NCI-H748 (cell line): ENCODE measurements at regions not wholly inside any gene's neighbourhood (a gene's known extent, or its start where the extent isn't known, plus 50 kb on each side); places are given as distances from the start of the nearest gene placed in this dataset.
"Not testable (repeated sequence)": the region's sequence is repeated elsewhere in the genome, so short reads cannot be mapped to it uniquely, and the experiment has no call there.

Experiments
- DNase-seq: peaks from one replicate; lab custom pipeline; 2025; ENCODE audit not compliant: unreplicated experiment; lab: John Stamatoyannopoulos, UW

DNA sequence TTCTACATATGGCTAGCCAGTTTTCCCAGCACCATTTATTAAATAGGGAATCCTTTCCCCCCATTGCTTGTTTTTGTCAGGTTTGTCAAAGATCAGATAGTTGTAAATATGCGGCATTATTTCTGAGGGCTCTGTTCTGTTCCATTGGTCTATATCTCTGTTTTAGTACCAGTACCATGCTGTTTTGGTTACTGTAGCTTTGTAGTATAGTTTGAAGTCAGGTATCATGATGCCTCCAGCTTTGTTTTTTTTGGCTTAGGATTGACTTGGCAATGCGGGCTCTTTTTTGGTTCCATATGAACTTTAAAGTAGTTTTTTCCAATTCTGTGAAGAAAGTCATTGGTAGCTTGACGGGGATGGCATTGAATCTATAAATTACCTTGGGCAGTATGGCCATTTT is 60.0 kb upstream of the GPC3 start:
- DNase-seq: not testable (repeated sequence)

DNA sequence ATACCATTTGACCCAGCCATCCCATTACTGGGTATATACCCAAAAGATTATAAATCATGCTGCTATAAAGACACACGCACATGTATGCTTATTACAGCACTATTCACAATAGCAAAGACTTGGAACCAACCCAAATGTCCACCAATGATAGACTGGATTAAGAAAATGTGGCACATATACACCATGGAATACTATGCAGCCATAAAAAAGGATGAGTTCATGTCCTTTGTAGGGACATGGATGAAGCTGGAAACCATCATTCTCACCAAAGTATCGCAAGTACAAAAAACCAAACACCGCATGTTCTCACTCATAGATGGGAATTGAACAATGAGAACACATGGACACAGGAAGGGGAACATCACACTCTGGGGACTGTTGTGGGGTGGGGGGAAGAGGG is 81.7 kb upstream of the GPC3 start:
- not testable (repeated sequence) for DNase-seq

DNA sequence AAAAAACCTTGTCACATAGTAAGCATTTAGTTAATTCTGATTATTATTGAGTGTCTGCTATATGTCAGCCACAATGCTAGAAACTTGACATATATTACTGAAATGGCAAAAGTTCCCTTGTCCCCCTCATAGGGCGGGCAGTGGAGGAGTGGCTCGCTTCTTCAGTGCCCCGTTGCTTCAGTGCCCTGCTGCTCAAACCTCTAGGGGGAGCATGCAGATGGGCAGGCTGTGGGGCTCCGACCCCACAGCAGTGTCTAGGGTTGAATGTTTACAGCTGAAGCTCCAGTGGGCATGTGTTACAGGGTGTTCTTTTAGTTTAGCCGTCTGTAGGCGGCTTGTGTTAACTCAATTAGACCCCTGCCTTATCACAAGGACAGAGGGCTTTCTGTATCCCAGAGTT is 86.5 kb upstream of the GPC3 start:
- DNase-seq: not testable (repeated sequence)

DNA sequence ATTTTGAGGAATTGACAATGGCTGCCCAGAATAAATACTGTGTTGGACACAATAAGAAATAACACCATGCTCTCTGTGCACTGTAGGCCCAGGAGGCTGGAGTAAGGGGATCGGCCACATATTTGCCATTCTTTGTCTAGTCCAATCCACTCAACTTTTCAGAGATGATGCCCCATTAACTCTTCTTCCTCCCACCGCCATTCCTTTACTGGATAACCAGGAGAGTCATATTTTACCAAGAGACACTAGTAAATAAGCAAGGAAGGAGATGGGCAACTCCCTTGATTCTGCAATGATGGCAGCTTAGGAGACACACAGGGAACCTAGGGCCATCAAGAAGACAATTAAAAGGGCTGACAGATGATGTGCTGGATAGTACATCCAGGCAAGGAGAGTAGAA is 87.9 kb upstream of the GPC3 start:
- DNase-seq: no peak

DNA sequence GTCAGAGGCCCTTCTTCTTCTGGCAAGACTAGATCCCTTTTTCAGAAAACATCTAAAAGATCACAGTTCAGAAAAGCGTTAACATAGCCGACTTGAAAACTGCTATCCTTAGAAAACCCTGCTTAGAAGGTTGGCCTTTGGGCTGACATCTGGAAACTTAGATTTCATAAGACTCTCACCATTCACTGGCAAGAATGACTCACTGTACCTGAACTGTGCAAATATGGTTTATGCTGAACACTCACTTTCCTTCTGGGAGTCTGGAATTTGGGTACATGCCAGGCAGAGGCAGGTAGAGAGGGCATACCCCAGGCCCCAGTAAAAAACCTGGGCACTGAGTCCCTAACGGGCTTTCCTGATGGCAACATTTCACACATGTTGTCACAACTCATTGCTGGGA is 88.8 kb upstream of the GPC3 start:
- no peak for DNase-seq

DNA sequence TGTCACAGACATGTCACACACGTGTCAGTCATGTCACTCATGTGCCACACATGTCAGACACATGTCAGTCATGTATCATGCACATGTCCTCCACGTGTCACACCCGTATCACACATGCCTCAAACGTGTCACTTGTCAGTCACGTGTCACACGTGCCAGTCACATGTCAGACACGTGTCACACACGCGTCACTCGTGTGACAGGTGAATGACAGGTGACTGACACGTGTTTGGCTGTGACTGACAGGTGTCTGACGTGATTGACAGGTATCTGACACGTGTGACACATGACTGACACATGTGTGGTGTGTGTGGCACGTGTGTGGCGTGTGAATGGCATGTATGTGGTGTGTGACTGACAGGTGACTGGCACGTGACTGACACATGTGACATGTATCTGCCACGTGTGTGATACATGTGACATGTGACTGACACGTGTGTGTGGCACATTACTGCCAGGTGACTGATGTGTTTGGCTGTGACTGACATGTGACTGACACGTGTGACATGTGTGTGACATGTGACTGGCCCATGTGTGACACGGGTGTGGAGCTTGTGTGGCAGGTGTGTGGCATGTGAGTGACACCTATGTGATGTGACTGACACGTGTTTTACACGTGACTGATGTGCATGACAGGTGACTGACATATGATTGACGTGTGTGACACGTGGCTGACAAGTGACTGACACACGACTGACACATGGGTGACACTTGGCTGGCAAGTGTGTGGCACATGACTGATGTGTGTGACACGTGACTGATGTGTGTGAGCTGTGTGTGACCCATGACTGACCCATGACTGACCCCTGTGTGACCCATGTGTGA is 90.7 kb upstream of the GPC3 start:
- DNase-seq: no peak

DNA sequence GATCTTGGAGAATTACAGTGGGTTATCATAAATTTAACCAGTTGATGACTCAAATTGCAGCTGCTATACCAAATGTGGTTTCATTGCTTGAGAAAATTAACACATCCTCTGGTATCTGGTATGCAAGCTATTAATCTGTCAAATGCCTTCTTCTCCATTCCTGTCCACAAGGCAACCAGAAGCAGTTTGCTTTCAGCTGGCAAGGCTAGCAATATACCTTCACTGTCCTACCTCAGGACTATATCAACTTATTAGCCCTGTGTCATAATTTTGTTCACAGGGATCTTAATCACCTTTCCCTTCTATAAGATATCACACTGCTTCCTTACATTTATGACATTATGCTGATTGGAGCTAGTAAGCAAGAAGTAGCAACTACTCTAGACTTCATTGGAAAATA is 110.0 kb upstream of the GPC3 start:
- DNase-seq: no peak

DNA sequence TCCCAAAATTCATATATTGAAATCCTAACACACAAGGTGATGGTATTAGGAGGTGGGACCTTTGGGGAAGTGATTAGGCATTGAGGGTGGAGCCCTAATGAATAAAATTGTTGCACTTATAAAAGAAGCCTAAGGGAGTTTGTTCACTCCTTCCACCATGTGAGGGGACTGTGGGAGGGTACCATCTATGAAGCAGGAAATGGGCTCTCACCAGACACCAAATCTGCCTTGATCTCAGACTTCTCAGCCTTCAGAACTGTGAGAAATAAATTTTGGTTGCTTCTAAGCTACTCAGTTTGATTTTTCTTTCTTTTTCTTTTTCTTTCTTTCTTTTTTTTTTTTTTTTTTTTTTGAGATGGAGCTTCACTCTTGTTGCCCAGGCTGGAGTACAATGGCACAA is 116.2 kb upstream of the GPC3 start:
- DNase-seq: no peak

DNA sequence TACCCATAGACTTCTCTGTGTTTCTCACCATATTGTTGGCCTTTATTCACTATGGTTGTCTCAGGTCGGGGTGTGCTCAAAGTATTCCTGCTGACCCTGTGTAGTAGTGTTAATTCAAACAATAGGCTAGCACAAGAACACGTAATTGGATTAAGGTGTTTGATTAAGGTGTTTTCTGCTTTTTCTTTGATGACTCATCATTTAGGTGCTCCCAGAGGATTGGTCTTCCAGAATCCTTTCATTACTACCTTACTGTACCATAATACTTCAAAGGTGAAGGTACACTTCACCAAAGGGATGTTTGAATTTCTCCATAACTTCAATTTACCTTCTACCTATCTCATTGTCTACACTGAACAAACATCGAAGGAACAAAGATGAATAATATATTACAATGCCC is 121.7 kb upstream of the CCDC160 start:
- DNase-seq: no peak

DNA sequence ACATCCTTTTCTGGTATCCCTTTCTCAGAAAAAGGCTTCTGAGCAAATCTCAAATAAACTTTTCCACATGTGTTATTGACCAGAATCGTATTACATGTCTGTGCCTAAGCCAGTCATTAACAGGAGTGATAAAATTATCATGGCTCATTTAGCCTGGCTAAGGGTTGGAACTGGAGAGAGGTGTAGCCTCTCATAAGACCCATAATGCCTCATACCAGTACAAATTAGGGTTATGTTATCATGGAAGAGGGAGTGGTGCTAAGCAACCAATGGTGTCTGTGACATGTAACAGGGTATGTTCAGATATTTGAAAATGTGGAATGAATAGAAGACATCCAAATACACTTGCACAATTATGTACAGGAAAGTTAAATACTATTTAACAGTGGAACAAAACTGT is 99.6 kb upstream of the CCDC160 start:
- no peak for DNase-seq

DNA sequence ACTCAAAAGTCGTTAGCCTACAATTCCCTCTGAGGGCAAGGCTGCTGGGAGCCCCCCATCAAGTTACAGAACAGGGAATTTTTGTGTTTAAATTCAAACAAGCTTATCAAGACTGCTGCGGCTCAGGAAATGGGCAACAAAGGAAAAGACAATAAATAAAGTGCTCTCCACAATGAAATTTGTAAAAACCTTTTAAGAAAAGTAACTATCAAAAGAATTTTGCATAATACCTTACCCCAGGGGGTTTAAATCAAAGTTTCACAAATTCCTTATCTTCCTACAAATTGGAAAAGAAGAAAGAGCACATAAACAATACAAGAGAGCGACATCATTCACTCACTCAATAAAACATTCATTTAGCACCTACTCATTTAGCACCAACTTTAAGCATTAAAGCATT is 97.9 kb upstream of the CCDC160 start:
- no peak for DNase-seq

DNA sequence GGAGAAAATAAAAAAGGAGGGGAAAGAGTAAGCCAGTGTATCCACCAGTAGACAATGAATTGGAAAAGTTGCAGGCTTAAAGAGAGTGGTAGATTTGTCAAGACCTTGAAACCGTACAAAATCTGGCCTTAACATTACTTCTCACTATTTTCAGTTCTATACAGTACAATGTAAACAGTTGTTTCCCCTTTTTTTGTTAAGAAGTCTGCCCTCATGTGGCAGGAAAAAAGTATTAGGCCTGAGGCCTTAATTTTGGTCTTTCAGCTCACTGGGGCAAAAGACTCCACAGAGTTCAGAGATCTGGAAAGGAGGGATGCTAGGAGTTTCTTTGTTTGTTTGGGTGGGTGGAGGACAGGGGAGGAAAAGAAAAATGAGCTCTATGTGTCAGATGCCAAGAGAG is 92.8 kb upstream of the CCDC160 start:
- DNase-seq: peak; percentile 13

DNA sequence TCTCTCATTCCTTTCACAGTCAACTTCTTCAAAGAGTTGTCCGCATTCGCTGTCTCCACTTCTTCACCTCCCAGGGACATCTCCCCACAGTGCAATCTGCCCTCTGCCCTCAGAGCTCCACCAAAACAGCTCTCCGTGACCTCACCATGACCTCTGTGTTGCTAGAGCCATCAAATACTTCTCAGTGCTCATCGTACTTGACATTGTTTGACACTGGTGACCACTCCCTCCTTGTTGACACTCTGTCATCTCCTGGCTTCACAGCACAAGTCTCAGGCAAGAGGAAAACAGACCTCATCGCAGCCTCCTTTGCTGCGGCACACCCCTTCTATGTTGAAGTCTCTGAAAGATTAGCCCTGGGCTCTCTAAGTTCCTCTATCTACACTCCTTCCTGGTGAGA is 90.5 kb upstream of the CCDC160 start:
- no peak for DNase-seq

DNA sequence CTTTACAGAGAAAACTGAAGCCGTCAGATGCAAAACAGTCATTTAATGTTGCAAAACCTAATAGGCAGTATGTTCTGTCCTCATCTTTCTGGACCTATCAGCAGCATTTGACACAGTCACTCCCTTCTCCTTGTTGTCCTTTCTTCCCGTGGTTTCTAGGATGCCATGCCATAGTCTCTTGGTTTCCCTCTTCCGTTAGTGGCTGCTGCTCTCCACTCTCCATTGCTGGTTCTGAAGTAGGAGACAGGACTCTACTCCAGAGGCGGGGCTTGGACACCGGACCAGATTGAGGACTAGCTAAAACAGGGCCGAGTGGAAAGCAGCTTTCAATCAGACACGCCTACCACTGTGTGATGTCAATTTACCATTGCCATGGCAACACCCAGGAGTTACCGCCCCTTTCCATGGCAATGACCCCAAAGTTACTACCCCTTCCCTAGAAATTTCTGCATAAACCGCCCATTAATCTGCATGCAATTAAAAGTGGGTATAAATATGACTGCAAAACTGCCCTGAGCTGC is 88.8 kb upstream of the CCDC160 start:
- no peak for DNase-seq

DNA sequence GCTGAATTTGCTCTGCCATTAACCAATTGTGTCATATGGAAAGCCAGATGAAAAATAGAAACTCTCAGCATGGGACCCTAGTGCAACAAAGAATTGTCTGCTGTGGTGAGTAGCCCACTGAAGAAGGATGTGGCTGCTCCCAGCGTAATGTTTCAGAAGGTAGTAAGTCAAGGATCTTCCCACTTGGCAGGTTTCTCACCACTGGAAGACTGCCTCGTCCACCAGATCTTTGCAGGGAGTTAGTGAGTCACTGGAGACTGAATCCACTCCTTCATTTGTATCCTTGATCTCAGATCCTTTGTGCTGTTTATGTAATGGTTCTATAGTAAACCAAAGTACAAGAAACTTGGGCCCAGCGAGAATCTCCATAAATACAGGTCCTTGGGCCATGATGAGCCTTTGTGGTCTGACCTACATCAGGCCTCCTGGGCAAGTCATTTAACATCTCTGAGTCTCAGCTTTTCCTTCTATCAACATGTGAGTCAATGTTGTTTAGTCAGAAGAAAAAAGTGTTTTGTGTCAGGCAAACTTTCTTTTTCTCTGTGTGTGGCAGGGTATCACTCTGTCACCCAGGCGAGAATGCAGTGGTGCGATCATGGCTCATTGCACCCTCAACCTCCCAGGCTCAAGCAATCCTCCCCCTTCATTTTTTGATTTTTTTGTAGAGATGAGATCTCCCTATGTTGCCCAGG is 78.0 kb upstream of the CCDC160 start:
- no peak for DNase-seq

DNA sequence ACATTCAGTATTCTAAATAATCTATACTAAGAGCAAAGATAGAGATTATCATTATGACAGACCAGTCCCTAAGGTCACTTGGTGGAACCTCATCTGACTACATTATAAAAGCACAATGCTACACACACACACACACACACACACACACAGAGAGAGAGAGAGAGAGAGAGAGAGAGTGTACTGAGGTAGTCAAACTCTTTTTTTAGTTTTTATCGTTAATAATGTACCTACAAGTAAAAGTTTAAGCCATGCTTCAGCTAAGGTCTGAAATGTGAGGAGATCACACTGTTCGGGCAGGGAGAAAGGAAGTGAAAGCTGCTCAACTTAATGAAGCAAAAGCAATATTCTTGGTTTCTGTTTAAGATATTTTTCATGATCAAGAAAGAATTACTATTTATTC is 75.8 kb upstream of the CCDC160 start:
- no peak for DNase-seq

DNA sequence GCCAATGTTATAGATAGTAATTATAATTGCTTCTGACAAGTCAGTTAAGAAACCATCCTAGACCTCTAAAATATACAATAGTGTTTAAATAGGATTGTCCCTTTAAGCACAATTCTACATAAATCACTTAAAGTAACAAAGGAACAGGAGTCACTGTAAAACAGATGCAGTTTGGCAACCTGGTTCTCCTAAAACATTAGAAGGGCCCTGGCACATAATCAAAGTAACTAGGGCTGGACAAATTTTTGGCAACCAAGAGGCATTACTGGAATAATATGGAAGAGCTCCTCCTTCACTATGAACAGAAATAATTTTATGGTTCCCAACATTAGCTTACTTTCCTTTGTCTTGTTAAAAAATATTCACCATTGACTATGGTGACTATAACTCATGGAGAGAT is 75.0 kb upstream of the CCDC160 start:
- no peak for DNase-seq

DNA sequence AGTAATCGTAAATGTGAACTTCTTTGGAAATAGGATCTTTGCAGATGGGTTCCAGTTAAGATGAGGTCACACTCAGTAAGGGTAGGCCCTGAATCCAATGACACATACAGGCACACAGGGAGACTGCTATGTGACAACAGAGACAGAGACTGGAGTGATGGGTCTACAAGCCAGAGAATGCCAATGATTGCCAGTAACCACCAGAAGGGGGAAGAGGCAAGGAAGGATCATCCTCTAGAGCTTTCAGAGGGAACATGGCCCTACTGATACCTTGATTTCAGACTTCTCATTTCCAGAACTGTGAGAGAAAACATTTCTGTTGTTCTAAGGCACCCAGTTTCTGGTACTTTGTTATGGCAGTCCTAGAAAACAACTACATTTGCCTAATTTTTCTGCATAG is 73.1 kb upstream of the CCDC160 start:
- no peak for DNase-seq

DNA sequence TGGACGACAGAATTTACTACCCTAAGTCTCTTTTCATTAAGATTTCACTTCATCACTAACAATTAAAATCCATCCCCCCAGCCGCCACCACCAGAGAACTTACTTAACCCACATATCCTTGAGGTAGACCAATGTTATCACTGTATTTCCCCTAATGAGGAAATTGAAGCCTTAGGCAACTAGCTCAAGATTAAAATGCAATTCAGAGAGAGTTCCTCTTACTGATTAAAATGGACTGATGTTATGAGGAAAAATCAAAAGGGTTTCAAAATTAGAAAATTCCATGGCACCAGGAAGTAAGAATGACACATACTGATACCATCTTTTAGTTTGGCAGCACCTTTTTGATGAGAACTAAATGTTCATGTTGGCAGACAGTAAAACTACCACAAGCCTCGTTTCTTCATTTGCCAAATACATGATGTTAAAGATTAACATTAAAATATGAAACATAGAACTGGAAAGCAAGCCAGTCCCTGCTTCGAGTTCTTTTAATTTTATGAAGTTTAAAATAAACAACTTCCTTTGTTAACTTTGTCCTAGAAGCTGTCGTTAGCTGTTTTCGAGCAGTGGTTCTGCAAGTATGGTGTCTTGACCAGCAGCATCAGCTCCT is 69.3 kb upstream of the CCDC160 start:
- DNase-seq: no peak

DNA sequence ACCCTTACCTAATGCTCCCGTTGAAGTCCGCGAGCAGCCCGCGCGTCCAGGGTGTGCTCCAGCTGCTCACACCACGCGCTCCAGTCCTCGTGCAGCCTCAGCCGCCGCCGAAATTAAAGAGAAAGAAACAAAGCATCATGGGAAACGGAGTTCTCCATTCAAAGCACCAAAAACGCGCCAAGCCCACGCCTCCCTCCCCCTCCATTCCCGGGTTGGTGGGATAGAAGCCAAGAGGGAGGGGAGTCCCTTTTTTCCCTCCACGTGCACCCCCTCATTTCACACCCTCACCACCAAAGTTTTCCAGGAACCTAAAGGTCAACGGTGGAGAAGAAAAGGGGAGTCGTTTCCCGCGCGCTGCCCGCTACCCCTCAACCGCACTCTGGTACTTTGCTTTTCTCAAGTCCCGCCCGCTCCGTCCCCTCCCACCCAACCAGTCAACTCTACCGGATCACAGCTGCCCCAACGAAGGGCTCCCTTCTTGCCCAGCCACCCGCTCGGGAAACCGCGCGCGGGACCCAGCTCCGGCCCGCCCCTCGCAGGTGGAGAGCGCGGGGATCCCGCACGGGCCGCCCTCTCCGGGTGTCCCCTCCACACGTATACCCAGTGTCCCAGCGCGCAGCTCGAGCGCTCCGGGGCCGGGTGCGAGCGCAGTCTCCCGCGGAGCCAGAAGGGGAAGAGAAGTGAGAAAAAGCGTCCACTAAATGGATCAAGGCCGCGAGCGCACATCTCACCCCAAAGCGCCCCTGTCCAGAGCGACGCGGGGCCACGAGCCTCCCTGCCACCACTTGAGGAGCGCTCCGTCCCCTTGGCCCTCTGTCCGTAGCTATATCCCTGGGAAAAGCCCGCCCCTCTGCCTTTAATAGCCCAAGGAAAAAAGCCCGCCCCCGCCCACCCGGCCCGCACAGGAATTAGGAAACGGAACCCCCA is 65.1 kb upstream of the CCDC160 start:
- peak; percentile 19 for DNase-seq
